GM12873 (cell line): ENCODE measurements at regions not wholly inside any gene's neighbourhood (a gene's known extent, or its start where the extent isn't known, plus 50 kb on each side); places are given as distances from the start of the nearest gene placed in this dataset.

Experiments used
- CTCF ChIP-seq: IDR thresholded peaks from 2 replicates; pipeline ENCODE4 v1.5.1; 2012; ENCODE audit warnings: low read depth, mild to moderate bottlenecking, moderate library complexity, low read length, control low read depth; ENCODE audit not compliant: insufficient read depth; ENCODE audit errors: missing control alignments

- TF ChIP-seq CTCF = no peak
These were observed 1103.5 kb upstream of the ADGRL3 start for GRCh38 chr4:60096676-60097075.

GRCh38 chr4:60116592-60116991 lies 1083.5 kb upstream of the ADGRL3 start:
- TF ChIP-seq CTCF = no peak

GRCh38 chr4:60117726-60118323 lies 1082.3 kb upstream of the ADGRL3 start:
- TF ChIP-seq CTCF = no peak

GRCh38 chr4:60122820-60123219 lies 1077.3 kb upstream of the ADGRL3 start:
- TF ChIP-seq CTCF = no peak

- no peak for TF ChIP-seq CTCF
These were observed 1071.2 kb upstream of the ADGRL3 start for GRCh38 chr4:60128888-60129287.

GRCh38 chr4:60129740-60130139 lies 1070.4 kb upstream of the ADGRL3 start:
- no peak for TF ChIP-seq CTCF

- TF ChIP-seq CTCF = no peak
These were observed 1066.8 kb upstream of the ADGRL3 start for GRCh38 chr4:60133375-60133774.
